DOHH2 (cell line): ENCODE measurements at regions not wholly inside any gene's neighbourhood (a gene's known extent, or its start where the extent isn't known, plus 50 kb on each side); places are given as distances from the start of the nearest gene placed in this dataset.

Experiments used
- H3F3A ChIP-seq: fragments of 200-600 bp; sonication (generic), shearing (Covaris generic); 2 replicates; pipeline ENCODE4 v1.6.0; 2016; ENCODE audit warnings: antibody characterized with exemption, mild to moderate bottlenecking; ENCODE audit not compliant: control insufficient read depth, insufficient read depth
- H3K27ac ChIP-seq: fragments of 200-600 bp; sonication (generic); 2 replicates; pipeline ENCODE4 v1.5.1; 2014; ENCODE audit warnings: low read depth, mild to moderate bottlenecking, low read length, moderate library complexity
- H3K27me3 ChIP-seq: fragments of 200-600 bp; sonication (generic); 2 replicates; pipeline ENCODE4 v1.6.1; 2014; ENCODE audit warnings: mild to moderate bottlenecking, low read length, mixed read lengths; ENCODE audit not compliant: control insufficient read depth
- H3K36me3 ChIP-seq: fragments of 200-600 bp; sonication (generic); 2 replicates; pipeline ENCODE4 v1.6.1; 2014; ENCODE audit warnings: mild to moderate bottlenecking, low read length, moderate library complexity, mixed read lengths; ENCODE audit not compliant: control insufficient read depth
- H3K4me1 ChIP-seq: fragments of 200-600 bp; sonication (generic); 2 replicates; pipeline ENCODE4 v1.6.1; 2014; ENCODE audit warnings: mild to moderate bottlenecking, low read length, mixed read lengths; ENCODE audit not compliant: control insufficient read depth
- H3K4me2 ChIP-seq: fragments of 200-600 bp; sonication (generic); 2 replicates; pipeline ENCODE4 v1.6.0; 2014; ENCODE audit warnings: mild to moderate bottlenecking, low read length, moderate library complexity
- H3K4me3 ChIP-seq: fragments of 200-600 bp; sonication (generic); 2 replicates; pipeline ENCODE4 v1.5.1; 2014; ENCODE audit warnings: mild to moderate bottlenecking, low read length, mixed read lengths
- H3K79me2 ChIP-seq: fragments of 200-600 bp; sonication (generic); 2 replicates; pipeline ENCODE4 v1.6.1; 2014; ENCODE audit warnings: mild to moderate bottlenecking, low read length, mixed read lengths; ENCODE audit not compliant: control insufficient read depth
- H3K9me2 ChIP-seq: fragments of 200-600 bp; sonication (generic); replicated peaks from 2 replicates; pipeline ENCODE4 v1.6.1; 2014; ENCODE audit warnings: mild to moderate bottlenecking, low read length, mixed read lengths; ENCODE audit not compliant: control insufficient read depth
- H3K9me3 ChIP-seq: fragments of 200-600 bp; sonication (generic); 2 replicates; pipeline ENCODE4 v1.6.1; 2014; ENCODE audit warnings: antibody characterized with exemption, low read length, mixed read lengths; ENCODE audit not compliant: control insufficient read depth, insufficient read depth
- H4K20me1 ChIP-seq: fragments of 200-600 bp; sonication (generic); 2 replicates; pipeline ENCODE4 v1.6.0; 2014; ENCODE audit warnings: low read depth, mild to moderate bottlenecking, antibody characterized with exemption, low read length, moderate library complexity; ENCODE audit not compliant: control insufficient read depth, insufficient read depth
- CTCF ChIP-seq: fragments of 200-600 bp; sonication (generic); IDR thresholded peaks from one replicate; pipeline ENCODE4 v1.5.1; 2014; ENCODE audit warnings: antibody characterized with exemption, mild to moderate bottlenecking, low read depth, low read length; ENCODE audit not compliant: poor library complexity, severe bottlenecking
- EZH2phosphoT487 ChIP-seq: fragments of 200-600 bp; sonication (generic); IDR thresholded peaks from 2 replicates; pipeline ENCODE4 v1.6.1; 2017; ENCODE audit warnings: borderline replicate concordance, mild to moderate bottlenecking, antibody characterized with exemption, low read length, moderate library complexity, mixed read lengths

GRCh38 chr5:155307229-155307628 is 293.7 kb downstream of the KIF4B start:
- no peaks in the 10 kb centered on the region for H3K9me2 ChIP-seq
- H3K4me2 ChIP-seq, result no peak overlapping the region
- no peaks in the 10 kb centered on the region for H3K9me3 ChIP-seq
- H3K27me3 ChIP-seq, result no peaks in the 10 kb centered on the region
- no peaks in the 10 kb centered on the region for H3K36me3 ChIP-seq
- TF ChIP-seq EZH2phosphoT487, result no peak
- TF ChIP-seq CTCF, result no peak
- no peak overlapping the region for H3K4me3 ChIP-seq
- no peaks in the 10 kb centered on the region for H3K79me2 ChIP-seq
- no peaks in the 10 kb centered on the region for H3F3A ChIP-seq
- H3K4me1 ChIP-seq, result no peaks in the 10 kb centered on the region
- H3K27ac ChIP-seq, result no peak overlapping the region
- no peaks in the 10 kb centered on the region for H4K20me1 ChIP-seq

- Histone ChIP-seq H3K79me2 (no peaks in the 10 kb centered on the region), H3K4me2 (no peak overlapping the region), H3K4me1 (no peaks in the 10 kb centered on the region), H3K27me3 (no peaks in the 10 kb centered on the region), H3K9me3 (no peaks in the 10 kb centered on the region), H3K9me2 (no peaks in the 10 kb centered on the region), H3K4me3 (no peak overlapping the region), H3F3A (no peaks in the 10 kb centered on the region), H3K36me3 (no peaks in the 10 kb centered on the region), H4K20me1 (no peaks in the 10 kb centered on the region), H3K27ac (no peak overlapping the region)
- TF ChIP-seq CTCF, result no peak
- no peak for TF ChIP-seq EZH2phosphoT487
Observed at GRCh38 chr5:155308289-155308688, 294.7 kb downstream of the KIF4B start.

- no peak overlapping the region for H3K27ac ChIP-seq
- no peaks in the 10 kb centered on the region for H3K4me1 ChIP-seq
- H4K20me1 ChIP-seq, result no peaks in the 10 kb centered on the region
- H3K36me3 ChIP-seq, result no peaks in the 10 kb centered on the region
- no peak for TF ChIP-seq EZH2phosphoT487
- no peak overlapping the region for H3K4me2 ChIP-seq
- H3K79me2 ChIP-seq, result no peaks in the 10 kb centered on the region
- no peak overlapping the region for H3K4me3 ChIP-seq
- no peaks in the 10 kb centered on the region for H3F3A ChIP-seq
- H3K9me2 ChIP-seq, result no peaks in the 10 kb centered on the region
- no peaks in the 10 kb centered on the region for H3K9me3 ChIP-seq
- no peaks in the 10 kb centered on the region for H3K27me3 ChIP-seq
Observed at GRCh38 chr5:155309021-155309746, 295.6 kb downstream of the KIF4B start.

GRCh38 chr5:155311721-155312120 is 298.2 kb downstream of the KIF4B start:
- Histone ChIP-seq H3K4me1 (no peaks in the 10 kb centered on the region), H3K4me3 (no peak overlapping the region), H3K79me2 (no peaks in the 10 kb centered on the region), H3K9me2 (no peaks in the 10 kb centered on the region), H3K4me2 (no peak overlapping the region), H4K20me1 (no peaks in the 10 kb centered on the region), H3F3A (no peaks in the 10 kb centered on the region), H3K9me3 (no peaks in the 10 kb centered on the region), H3K36me3 (no peaks in the 10 kb centered on the region), H3K27ac (no peak overlapping the region), H3K27me3 (no peaks in the 10 kb centered on the region)
- no peak for TF ChIP-seq CTCF
- no peak for TF ChIP-seq EZH2phosphoT487
